IMR-90 (cell line): ENCODE measurements at regions not wholly inside any gene's neighbourhood (a gene's known extent, or its start where the extent isn't known, plus 50 kb on each side); places are given as distances from the start of the nearest gene placed in this dataset.

Experiments
- ATAC-seq: fragments of 200-7000 bp; cut with Tn5 transposase; 2 replicates; pipeline ENCODE4 v1.9.1; 2020; ENCODE audit warnings: low read depth, mild to moderate bottlenecking, moderate library complexity
- BruUV-seq: library from RNA; stranded (reverse); fragments of 400-500 nt; replicated peaks from 2 replicates; lab custom pipeline; 2021; lab: Mats Ljungman, UMichigan
- CTCF ChIA-PET: fragments of 300-600 bp; formaldehyde crosslinking; extraction: SDS; loops from one replicate; lab custom pipeline; 2021; ENCODE audit warnings: antibody characterized with exemption; lab: Yijun Ruan, JAX
- POLR2A ChIA-PET: fragments of 300-600 bp; sonication (Branson Sonifier 250); formaldehyde crosslinking; loops from one replicate; lab custom pipeline; 2022; ENCODE audit warnings: antibody characterized with exemption; ENCODE audit not compliant: unreplicated experiment; lab: Charles Lee
- DNase-seq: peaks from one replicate; pipeline ENCODE4 v3.0.0; 2013
- H2AFZ ChIP-seq: replicated peaks from 2 replicates; pipeline ENCODE3; 2013; ENCODE audit warnings: low read length, mild to moderate bottlenecking; ENCODE audit not compliant: poor library complexity
- H2AK5ac ChIP-seq: 2 replicates; pipeline ENCODE4 v1.6.1; 2013; ENCODE audit warnings: low read depth, low read length, inconsistent platforms
- H2AK9ac ChIP-seq: replicated peaks from 2 replicates; pipeline ENCODE3; 2013; ENCODE audit warnings: mild to moderate bottlenecking, low read depth, low read length, moderate library complexity; ENCODE audit not compliant: poor library complexity
- H2BK120ac ChIP-seq: 2 replicates; pipeline ENCODE4 v1.6.1; 2013; ENCODE audit warnings: low read depth, low read length, inconsistent platforms
- H2BK15ac ChIP-seq: 3 replicates; pipeline ENCODE4 v1.6.1; 2013; ENCODE audit warnings: low read depth, low read length, inconsistent platforms
- H2BK20ac ChIP-seq: 2 replicates; pipeline ENCODE4 v1.6.1; 2013; ENCODE audit warnings: low read depth, mild to moderate bottlenecking, inconsistent platforms, low read length, moderate library complexity
- H2BK5ac ChIP-seq: 2 replicates; pipeline ENCODE4 v1.6.1; 2013; ENCODE audit warnings: mild to moderate bottlenecking, low read depth, low read length, inconsistent platforms; ENCODE audit not compliant: poor library complexity, severe bottlenecking
- H3K14ac ChIP-seq: replicated peaks from 2 replicates; pipeline ENCODE4 v1.6.1; 2013; ENCODE audit warnings: low read depth, low read length, inconsistent platforms
- H3K18ac ChIP-seq: 2 replicates; pipeline ENCODE4 v1.6.1; 2013; ENCODE audit warnings: low read depth, low read length, control low read depth
- H3K23ac ChIP-seq: 2 replicates; pipeline ENCODE4 v1.6.1; 2013; ENCODE audit warnings: low read depth, low read length, inconsistent platforms
- H3K27ac ChIP-seq: 2 replicates; pipeline ENCODE4 v1.5.1; 2013; ENCODE audit warnings: mild to moderate bottlenecking, control low read depth, low read length; ENCODE audit not compliant: insufficient read depth
- H3K27me3 ChIP-seq: 2 replicates; pipeline ENCODE4 v1.6.1; 2013; ENCODE audit warnings: low read length; ENCODE audit not compliant: control insufficient read depth, insufficient read depth
- H3K36me3 ChIP-seq: 2 replicates; pipeline ENCODE4 v1.6.1; 2013; ENCODE audit warnings: low read length, mixed read lengths; ENCODE audit not compliant: control insufficient read depth, insufficient read depth
- H3K4ac ChIP-seq: 2 replicates; pipeline ENCODE4 v1.6.1; 2013; ENCODE audit warnings: low read depth, low read length, inconsistent platforms
- H3K4me1 ChIP-seq: 2 replicates; pipeline ENCODE4 v1.6.1; 2013; ENCODE audit warnings: low read length, mixed read lengths; ENCODE audit not compliant: control insufficient read depth, insufficient read depth
- H3K4me2 ChIP-seq: 2 replicates; pipeline ENCODE4 v1.6.1; 2013; ENCODE audit warnings: low read depth, mild to moderate bottlenecking, control low read depth, low read length, moderate library complexity
- H3K4me3 ChIP-seq: 2 replicates; pipeline ENCODE4 v1.5.1; 2013; ENCODE audit warnings: low read depth, mild to moderate bottlenecking, control low read depth, low read length, moderate library complexity; ENCODE audit not compliant: insufficient read depth
- H3K56ac ChIP-seq: 2 replicates; pipeline ENCODE4 v1.6.1; 2013; ENCODE audit warnings: low read length, inconsistent platforms; ENCODE audit not compliant: insufficient read depth; ENCODE audit errors: extremely low read depth
- H3K79me1 ChIP-seq, 2 experiments: 2 replicates each; pipeline ENCODE4 v1.6.1; 2013; ENCODE audit warnings: low read length in 2 of 2, inconsistent platforms in 1 of 2, low read depth in 1 of 2
- H3K9ac ChIP-seq: 2 replicates; pipeline ENCODE4 v1.6.1; 2013; ENCODE audit warnings: low read depth, low read length, control low read depth
- H3K9me1 ChIP-seq: 2 replicates; pipeline ENCODE4 v1.6.1; 2013; ENCODE audit warnings: low read length, inconsistent platforms; ENCODE audit not compliant: insufficient read depth
- H3K9me3 ChIP-seq: 2 replicates; pipeline ENCODE4 v1.6.1; 2013; ENCODE audit warnings: low read length; ENCODE audit not compliant: control insufficient read depth, insufficient read depth
- H4K20me1 ChIP-seq: 2 replicates; pipeline ENCODE4 v1.6.1; 2013; ENCODE audit warnings: low read length, inconsistent platforms; ENCODE audit not compliant: insufficient read depth
- H4K5ac ChIP-seq: 2 replicates; pipeline ENCODE4 v1.6.1; 2013; ENCODE audit warnings: mild to moderate bottlenecking, low read depth, low read length, control low read depth
- H4K8ac ChIP-seq, 2 experiments: 2 replicates each; pipeline ENCODE4 v1.6.1; 2013; ENCODE audit warnings: low read depth in 2 of 2, low read length in 2 of 2, control low read depth in 1 of 2, inconsistent platforms in 1 of 2
- H4K91ac ChIP-seq: 2 replicates; pipeline ENCODE4 v1.6.1; 2013; ENCODE audit warnings: low read depth, low read length, inconsistent platforms; ENCODE audit not compliant: insufficient read depth
- BHLHE40 ChIP-seq: fragments of 150-350 bp; IDR thresholded peaks from 2 replicates; pipeline ENCODE4 v1.6.1; 2016; ENCODE audit warnings: mild to moderate bottlenecking, low read depth, low read length
- CHD1 ChIP-seq: IDR thresholded peaks from 2 replicates; pipeline ENCODE4 v1.6.1; 2012; ENCODE audit warnings: low read depth, low read length, improper control_type of control experiment
- WGBS, 2 experiments: methylation state at CpG; one replicate each; pipeline versions ENCODE4 v1.1.5 to v1.1.7; 2013; ENCODE audit warnings: missing lambda C conversion rate in 2 of 2; ENCODE audit not compliant: insufficient read length in 1 of 2; ENCODE audit errors: extremely low coverage in 2 of 2; 5-methylcytosine and 5-hydroxymethylcytosine counted together
- dilution Hi-C: fragments of 300-500 bp; cut with HindIII; formaldehyde crosslinking; loops from one replicate; pipeline ENCODE4 v1.14.3; 2018; ENCODE audit warnings: low sequenced_read_pairs; ENCODE audit not compliant: unreplicated experiment
- in situ Hi-C: fragments of 300-500 bp; cut with MboI; formaldehyde crosslinking; loops from 3 replicates; pipeline ENCODE4 v1.14.3; 2019; ENCODE audit warnings: low sequenced_read_pairs, inconsistent platforms, mixed read lengths
- intact Hi-C: fragments of 100-400 bp; cut with micrococcal nuclease; formaldehyde crosslinking; loops from 2 replicates; pipeline ENCODE4 v1.10.0; 2022

GRCh38 chr11:15903246-15903645 is 453.1 kb downstream of the SOX6 start:
- 0 out of 2 replicates have a peak, but pooled peaks have one; percentile 15 for TF ChIP-seq BHLHE40
- no peak for TF ChIP-seq CHD1
- H2BK15ac ChIP-seq = no peak overlapping the region
- no peak overlapping the region for H3K14ac ChIP-seq
- no peaks in the 10 kb centered on the region for H3K79me1 ChIP-seq
- no peak overlapping the region for H3K56ac ChIP-seq
- H3K4me2 ChIP-seq = no peak overlapping the region
- H4K8ac ChIP-seq = no peak overlapping the region
- intact Hi-C loops = no loop called here
- POLR2A ChIA-PET = no interaction called here
- H3K9me3 ChIP-seq = no peaks in the 10 kb centered on the region
- no peak overlapping the region for H2AK9ac ChIP-seq
- H2AK5ac ChIP-seq = no peak overlapping the region; the same call in 1 of the 2 replicates
- H2BK120ac ChIP-seq = no peak overlapping the region
- H4K5ac ChIP-seq = no peak overlapping the region
- DNase-seq = no peak
- H4K20me1 ChIP-seq = no peaks in the 10 kb centered on the region
- ATAC-seq = no peak
- no peak overlapping the region for H4K91ac ChIP-seq
- H2AFZ ChIP-seq = no peak overlapping the region
- no peak overlapping the region for H2BK20ac ChIP-seq
- no peaks in the 10 kb centered on the region for H3K36me3 ChIP-seq
- CTCF ChIA-PET = no interaction called here
- H2BK5ac ChIP-seq = no peak overlapping the region
- H3K18ac ChIP-seq = no peak overlapping the region
- H3K4me1 ChIP-seq = no peaks in the 10 kb centered on the region
- H3K27ac ChIP-seq = no peak overlapping the region
- in situ Hi-C loops = no loop called here
- no peak overlapping the region for H3K4me3 ChIP-seq
- H3K9me1 ChIP-seq = peaks cover 13% of the 10 kb centered on the region
- no peak overlapping the region for H3K9ac ChIP-seq
- H3K27me3 ChIP-seq = no peaks in the 10 kb centered on the region
- BruUV-seq = no TSS peak
- H3K4ac ChIP-seq = no peak overlapping the region
- no CpG with 5 or more reads among the region's 2 CpGs for WGBS, 2 experiments
- H3K23ac ChIP-seq = no peak overlapping the region
- dilution Hi-C loops = no loop called here
